Skin epidermis (tissue), 12 donors: ENCODE measurements at regions not wholly inside any gene's neighbourhood (a gene's known extent, or its start where the extent isn't known, plus 50 kb on each side); places are given as distances from the start of the nearest gene placed in this dataset.
A peak's percentile ranks its signal among the peaks of the same experiment; 100 is the strongest.
"Not testable (repeated sequence)": the region's sequence is repeated elsewhere in the genome, so short reads cannot be mapped to it uniquely, and the experiment has no call there.

Experiments
- H3K27ac ChIP-seq, 21 experiments: fragments of 200-600 bp; sonication (generic) in 11 of 21; one replicate each; pipeline ENCODE4 v1.5.0; 2020; ENCODE audit warnings: mild to moderate bottlenecking in 3 of 21, inconsistent platforms in 2 of 21, moderate library complexity in 2 of 21
- H3K4me3 ChIP-seq, 7 experiments: fragments of 200-600 bp; sonication (generic) in 2 of 7; one replicate each; pipeline ENCODE4 v1.5.0; 2020; ENCODE audit warnings: inconsistent platforms in 2 of 7, mild to moderate bottlenecking in 2 of 7, moderate library complexity in 1 of 7

- no peak overlapping the region for H3K27ac ChIP-seq
- no peak overlapping the region for H3K4me3 ChIP-seq
Observed at GRCh38 chr6:88502391-88502790, 336.2 kb upstream of the CNR1 start.

- Histone ChIP-seq H3K4me3 (no peak overlapping the region), H3K27ac (no peak overlapping the region)
Observed at GRCh38 chr6:88499845-88500699, 333.9 kb upstream of the CNR1 start.

- Histone ChIP-seq H3K27ac (no peak overlapping the region), H3K4me3 (no peak overlapping the region)
Observed at GRCh38 chr6:88499436-88499835, 333.3 kb upstream of the CNR1 start.

- H3K27ac ChIP-seq, H3K4me3 ChIP-seq: not testable (repeated sequence)
Observed at GRCh38 chr6:88497403-88497802, 331.3 kb upstream of the CNR1 start.

- Histone ChIP-seq H3K27ac (no peak overlapping the region), H3K4me3 (no peak overlapping the region)
Observed at GRCh38 chr6:88494401-88495140, 328.4 kb upstream of the CNR1 start.

- H3K4me3 ChIP-seq: no peak overlapping the region
- H3K27ac ChIP-seq: no peak overlapping the region
Observed at GRCh38 chr6:88493717-88494116, 327.6 kb upstream of the CNR1 start.

- Histone ChIP-seq H3K4me3 (no peak overlapping the region), H3K27ac (no peak overlapping the region)
Observed at GRCh38 chr6:88492824-88493223, 326.7 kb upstream of the CNR1 start.

GRCh38 chr6:88492241-88492640 lies 326.1 kb upstream of the CNR1 start:
- Histone ChIP-seq H3K27ac (no peak overlapping the region), H3K4me3 (no peak overlapping the region)

GRCh38 chr6:88491266-88491880 lies 325.2 kb upstream of the CNR1 start:
- Histone ChIP-seq H3K27ac (peak overlapping the region in 1 of 21 experiments; percentile 40), H3K4me3 (no peak overlapping the region)

- peak overlapping the region in 1 of 21 experiments; percentile 40 for H3K27ac ChIP-seq
- H3K4me3 ChIP-seq: no peak overlapping the region
Observed at GRCh38 chr6:88490908-88491264, 324.7 kb upstream of the CNR1 start.

GRCh38 chr6:88490195-88490907 lies 324.2 kb upstream of the CNR1 start:
- H3K4me3 ChIP-seq: no peak overlapping the region
- H3K27ac ChIP-seq: no peak overlapping the region

GRCh38 chr6:88483424-88483823 lies 317.3 kb upstream of the CNR1 start:
- no peak overlapping the region for H3K27ac ChIP-seq
- H3K4me3 ChIP-seq: no peak overlapping the region

- Histone ChIP-seq H3K4me3 (no peak overlapping the region), H3K27ac (no peak overlapping the region)
Observed at GRCh38 chr6:88482465-88482864, 316.3 kb upstream of the CNR1 start.

GRCh38 chr6:88481519-88481918 lies 315.4 kb upstream of the CNR1 start:
- no peak overlapping the region for H3K27ac ChIP-seq
- no peak overlapping the region for H3K4me3 ChIP-seq

GRCh38 chr6:88480816-88481215 lies 314.7 kb upstream of the CNR1 start:
- Histone ChIP-seq H3K4me3 (no peak overlapping the region), H3K27ac (no peak overlapping the region)

GRCh38 chr6:88477413-88477812 lies 311.3 kb upstream of the CNR1 start:
- no peak overlapping the region for H3K27ac ChIP-seq
- no peak overlapping the region for H3K4me3 ChIP-seq

GRCh38 chr6:88476388-88476787 lies 310.2 kb upstream of the CNR1 start:
- no peak overlapping the region for H3K4me3 ChIP-seq
- no peak overlapping the region for H3K27ac ChIP-seq

GRCh38 chr6:88474720-88475119 lies 308.6 kb upstream of the CNR1 start:
- Histone ChIP-seq H3K27ac (no peak overlapping the region), H3K4me3 (no peak overlapping the region)

GRCh38 chr6:88473589-88473988 lies 307.4 kb upstream of the CNR1 start:
- Histone ChIP-seq H3K27ac (no peak overlapping the region), H3K4me3 (no peak overlapping the region)

- Histone ChIP-seq H3K4me3 (no peak overlapping the region), H3K27ac (no peak overlapping the region)
Observed at GRCh38 chr6:88472851-88473525, 306.8 kb upstream of the CNR1 start.
